ENCODE measurements at regions not wholly inside any gene's neighbourhood (a gene's known extent, or its start where the extent isn't known, plus 50 kb on each side); places are given as distances from the start of the nearest gene placed in this dataset.

GRCh38 chr22:22745225-22746060 lies 101.0 kb downstream of the GGTLC2 start:
- no peak for TF ChIP-seq POLR2A (IDR thresholded peaks at IDR 0.05; ENCODE audit: low read length)
- no peak for TF ChIP-seq GATA1 (IDR thresholded peaks at IDR 0.05; ENCODE audit: low read depth, low read length)
